ENCODE measurements at regions not wholly inside any gene's neighbourhood (a gene's known extent, or its start where the extent isn't known, plus 50 kb on each side); places are given as distances from the start of the nearest gene placed in this dataset.

DNA sequence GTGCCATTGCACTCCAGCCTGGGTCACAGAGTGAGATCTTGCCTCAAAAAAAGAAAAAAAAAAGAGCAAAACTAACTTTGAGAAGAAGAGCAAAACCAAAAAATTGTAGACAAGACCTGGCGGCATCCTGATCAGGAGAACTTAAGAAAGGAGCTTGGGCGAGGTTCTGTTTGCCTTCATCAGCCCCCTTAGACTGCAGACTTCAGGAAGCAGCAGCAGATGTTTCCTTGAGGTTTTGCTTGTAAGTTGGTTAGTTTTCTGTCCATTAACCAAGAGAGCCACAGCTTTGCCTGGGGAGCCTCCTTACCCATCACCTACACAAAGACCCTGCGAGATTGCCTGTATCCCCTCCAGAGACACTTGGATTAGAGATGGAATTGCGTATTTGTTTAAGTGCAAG is 189.0 kb downstream of the AACS start:
- Mint-ChIP-seq H3K9me3 (no peaks in the 10 kb centered on the region), H3K4me3 (no peak overlapping the region), H3K4me1 (peaks cover 23% of the 10 kb centered on the region), H3K27ac (no peak overlapping the region; the same call in 1 of the 2 replicates), H3K27me3 (ENCODE audit: insufficient read depth, low read depth, poor library complexity) (peaks cover 9% of the 10 kb centered on the region), H3K36me3 (ENCODE audit: low read depth) (peaks cover 52% of the 10 kb centered on the region)
- H3K36me3 ChIP-seq (ENCODE audit: insufficient read depth) = peaks cover 6% of the 10 kb centered on the region
- DNase-seq (ENCODE audit: low spot score) (no peak), ATAC-seq (no peak)
- H3K4me3 ChIP-seq = no peak overlapping the region
- peaks cover 18% of the 10 kb centered on the region for H3K4me1 ChIP-seq (ENCODE audit: insufficient read depth)
- H3K79me2 ChIP-seq (replicated peaks; ENCODE audit: insufficient read depth) = peaks cover 68% of the 10 kb centered on the region
- no peak overlapping the region for H3K27ac ChIP-seq (ENCODE audit: low read depth)
- TF ChIP-seq, protein P1, sequence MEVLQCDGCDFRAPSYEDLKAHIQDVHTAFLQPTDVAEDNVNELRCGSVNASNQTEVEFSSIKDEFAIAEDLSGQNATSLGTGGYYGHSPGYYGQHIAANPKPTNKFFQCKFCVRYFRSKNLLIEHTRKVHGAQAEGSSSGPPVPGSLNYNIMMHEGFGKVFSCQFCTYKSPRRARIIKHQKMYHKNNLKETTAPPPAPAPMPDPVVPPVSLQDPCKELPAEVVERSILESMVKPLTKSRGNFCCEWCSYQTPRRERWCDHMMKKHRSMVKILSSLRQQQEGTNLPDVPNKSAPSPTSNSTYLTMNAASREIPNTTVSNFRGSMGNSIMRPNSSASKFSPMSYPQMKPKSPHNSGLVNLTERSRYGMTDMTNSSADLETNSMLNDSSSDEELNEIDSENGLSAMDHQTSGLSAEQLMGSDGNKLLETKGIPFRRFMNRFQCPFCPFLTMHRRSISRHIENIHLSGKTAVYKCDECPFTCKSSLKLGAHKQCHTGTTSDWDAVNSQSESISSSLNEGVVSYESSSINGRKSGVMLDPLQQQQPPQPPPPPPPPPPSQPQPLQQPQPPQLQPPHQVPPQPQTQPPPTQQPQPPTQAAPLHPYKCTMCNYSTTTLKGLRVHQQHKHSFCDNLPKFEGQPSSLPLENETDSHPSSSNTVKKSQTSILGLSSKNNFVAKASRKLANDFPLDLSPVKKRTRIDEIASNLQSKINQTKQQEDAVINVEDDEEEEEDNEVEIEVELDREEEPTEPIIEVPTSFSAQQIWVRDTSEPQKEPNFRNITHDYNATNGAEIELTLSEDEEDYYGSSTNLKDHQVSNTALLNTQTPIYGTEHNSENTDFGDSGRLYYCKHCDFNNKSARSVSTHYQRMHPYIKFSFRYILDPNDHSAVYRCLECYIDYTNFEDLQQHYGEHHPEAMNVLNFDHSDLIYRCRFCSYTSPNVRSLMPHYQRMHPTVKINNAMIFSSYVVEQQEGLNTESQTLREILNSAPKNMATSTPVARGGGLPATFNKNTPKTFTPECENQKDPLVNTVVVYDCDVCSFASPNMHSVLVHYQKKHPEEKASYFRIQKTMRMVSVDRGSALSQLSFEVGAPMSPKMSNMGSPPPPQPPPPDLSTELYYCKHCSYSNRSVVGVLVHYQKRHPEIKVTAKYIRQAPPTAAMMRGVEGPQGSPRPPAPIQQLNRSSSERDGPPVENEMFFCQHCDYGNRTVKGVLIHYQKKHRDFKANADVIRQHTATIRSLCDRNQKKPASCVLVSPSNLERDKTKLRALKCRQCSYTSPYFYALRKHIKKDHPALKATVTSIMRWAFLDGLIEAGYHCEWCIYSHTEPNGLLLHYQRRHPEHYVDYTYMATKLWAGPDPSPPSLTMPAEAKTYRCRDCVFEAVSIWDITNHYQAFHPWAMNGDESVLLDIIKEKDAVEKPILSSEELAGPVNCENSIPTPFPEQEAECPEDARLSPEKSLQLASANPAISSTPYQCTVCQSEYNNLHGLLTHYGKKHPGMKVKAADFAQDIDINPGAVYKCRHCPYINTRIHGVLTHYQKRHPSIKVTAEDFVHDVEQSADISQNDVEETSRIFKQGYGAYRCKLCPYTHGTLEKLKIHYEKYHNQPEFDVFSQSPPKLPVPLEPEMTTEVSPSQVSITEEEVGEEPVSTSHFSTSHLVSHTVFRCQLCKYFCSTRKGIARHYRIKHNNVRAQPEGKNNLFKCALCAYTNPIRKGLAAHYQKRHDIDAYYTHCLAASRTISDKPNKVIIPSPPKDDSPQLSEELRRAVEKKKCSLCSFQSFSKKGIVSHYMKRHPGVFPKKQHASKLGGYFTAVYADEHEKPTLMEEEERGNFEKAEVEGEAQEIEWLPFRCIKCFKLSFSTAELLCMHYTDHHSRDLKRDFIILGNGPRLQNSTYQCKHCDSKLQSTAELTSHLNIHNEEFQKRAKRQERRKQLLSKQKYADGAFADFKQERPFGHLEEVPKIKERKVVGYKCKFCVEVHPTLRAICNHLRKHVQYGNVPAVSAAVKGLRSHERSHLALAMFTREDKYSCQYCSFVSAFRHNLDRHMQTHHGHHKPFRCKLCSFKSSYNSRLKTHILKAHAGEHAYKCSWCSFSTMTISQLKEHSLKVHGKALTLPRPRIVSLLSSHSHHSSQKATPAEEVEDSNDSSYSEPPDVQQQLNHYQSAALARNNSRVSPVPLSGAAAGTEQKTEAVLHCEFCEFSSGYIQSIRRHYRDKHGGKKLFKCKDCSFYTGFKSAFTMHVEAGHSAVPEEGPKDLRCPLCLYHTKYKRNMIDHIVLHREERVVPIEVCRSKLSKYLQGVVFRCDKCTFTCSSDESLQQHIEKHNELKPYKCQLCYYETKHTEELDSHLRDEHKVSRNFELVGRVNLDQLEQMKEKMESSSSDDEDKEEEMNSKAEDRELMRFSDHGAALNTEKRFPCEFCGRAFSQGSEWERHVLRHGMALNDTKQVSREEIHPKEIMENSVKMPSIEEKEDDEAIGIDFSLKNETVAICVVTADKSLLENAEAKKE (CRISPR knock-in tag; IDR thresholded peaks at IDR 0.05) = no peak
- TF ChIP-seq, protein P2, sequence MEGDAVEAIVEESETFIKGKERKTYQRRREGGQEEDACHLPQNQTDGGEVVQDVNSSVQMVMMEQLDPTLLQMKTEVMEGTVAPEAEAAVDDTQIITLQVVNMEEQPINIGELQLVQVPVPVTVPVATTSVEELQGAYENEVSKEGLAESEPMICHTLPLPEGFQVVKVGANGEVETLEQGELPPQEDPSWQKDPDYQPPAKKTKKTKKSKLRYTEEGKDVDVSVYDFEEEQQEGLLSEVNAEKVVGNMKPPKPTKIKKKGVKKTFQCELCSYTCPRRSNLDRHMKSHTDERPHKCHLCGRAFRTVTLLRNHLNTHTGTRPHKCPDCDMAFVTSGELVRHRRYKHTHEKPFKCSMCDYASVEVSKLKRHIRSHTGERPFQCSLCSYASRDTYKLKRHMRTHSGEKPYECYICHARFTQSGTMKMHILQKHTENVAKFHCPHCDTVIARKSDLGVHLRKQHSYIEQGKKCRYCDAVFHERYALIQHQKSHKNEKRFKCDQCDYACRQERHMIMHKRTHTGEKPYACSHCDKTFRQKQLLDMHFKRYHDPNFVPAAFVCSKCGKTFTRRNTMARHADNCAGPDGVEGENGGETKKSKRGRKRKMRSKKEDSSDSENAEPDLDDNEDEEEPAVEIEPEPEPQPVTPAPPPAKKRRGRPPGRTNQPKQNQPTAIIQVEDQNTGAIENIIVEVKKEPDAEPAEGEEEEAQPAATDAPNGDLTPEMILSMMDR (conservative IDR thresholded peaks at IDR 0.05; ENCODE audit: low read depth in 2 of 2) = no peak
- no peak for TF ChIP-seq STAT1 (IDR thresholded peaks at IDR 0.05; ENCODE audit: unreplicated experiment)
- no peak for TF ChIP-seq ZNF331 (CRISPR knock-in tag; IDR thresholded peaks at IDR 0.05; ENCODE audit: low read depth)
- TF ChIP-seq, protein P3, sequence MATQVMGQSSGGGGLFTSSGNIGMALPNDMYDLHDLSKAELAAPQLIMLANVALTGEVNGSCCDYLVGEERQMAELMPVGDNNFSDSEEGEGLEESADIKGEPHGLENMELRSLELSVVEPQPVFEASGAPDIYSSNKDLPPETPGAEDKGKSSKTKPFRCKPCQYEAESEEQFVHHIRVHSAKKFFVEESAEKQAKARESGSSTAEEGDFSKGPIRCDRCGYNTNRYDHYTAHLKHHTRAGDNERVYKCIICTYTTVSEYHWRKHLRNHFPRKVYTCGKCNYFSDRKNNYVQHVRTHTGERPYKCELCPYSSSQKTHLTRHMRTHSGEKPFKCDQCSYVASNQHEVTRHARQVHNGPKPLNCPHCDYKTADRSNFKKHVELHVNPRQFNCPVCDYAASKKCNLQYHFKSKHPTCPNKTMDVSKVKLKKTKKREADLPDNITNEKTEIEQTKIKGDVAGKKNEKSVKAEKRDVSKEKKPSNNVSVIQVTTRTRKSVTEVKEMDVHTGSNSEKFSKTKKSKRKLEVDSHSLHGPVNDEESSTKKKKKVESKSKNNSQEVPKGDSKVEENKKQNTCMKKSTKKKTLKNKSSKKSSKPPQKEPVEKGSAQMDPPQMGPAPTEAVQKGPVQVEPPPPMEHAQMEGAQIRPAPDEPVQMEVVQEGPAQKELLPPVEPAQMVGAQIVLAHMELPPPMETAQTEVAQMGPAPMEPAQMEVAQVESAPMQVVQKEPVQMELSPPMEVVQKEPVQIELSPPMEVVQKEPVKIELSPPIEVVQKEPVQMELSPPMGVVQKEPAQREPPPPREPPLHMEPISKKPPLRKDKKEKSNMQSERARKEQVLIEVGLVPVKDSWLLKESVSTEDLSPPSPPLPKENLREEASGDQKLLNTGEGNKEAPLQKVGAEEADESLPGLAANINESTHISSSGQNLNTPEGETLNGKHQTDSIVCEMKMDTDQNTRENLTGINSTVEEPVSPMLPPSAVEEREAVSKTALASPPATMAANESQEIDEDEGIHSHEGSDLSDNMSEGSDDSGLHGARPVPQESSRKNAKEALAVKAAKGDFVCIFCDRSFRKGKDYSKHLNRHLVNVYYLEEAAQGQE (IDR thresholded peaks at IDR 0.05; ENCODE audit: unreplicated experiment) = no peak
- TF ChIP-seq EZH2phosphoT487 (IDR thresholded peaks at IDR 0.05; ENCODE audit: unreplicated experiment) = no peak
- TF ChIP-seq ZNF114 (CRISPR knock-in tag; IDR thresholded peaks at IDR 0.05) = no peak
- no peak for TF ChIP-seq POLR2AphosphoS5 (IDR thresholded peaks at IDR 0.05; ENCODE audit: low read depth)
- TF ChIP-seq, protein P4, sequence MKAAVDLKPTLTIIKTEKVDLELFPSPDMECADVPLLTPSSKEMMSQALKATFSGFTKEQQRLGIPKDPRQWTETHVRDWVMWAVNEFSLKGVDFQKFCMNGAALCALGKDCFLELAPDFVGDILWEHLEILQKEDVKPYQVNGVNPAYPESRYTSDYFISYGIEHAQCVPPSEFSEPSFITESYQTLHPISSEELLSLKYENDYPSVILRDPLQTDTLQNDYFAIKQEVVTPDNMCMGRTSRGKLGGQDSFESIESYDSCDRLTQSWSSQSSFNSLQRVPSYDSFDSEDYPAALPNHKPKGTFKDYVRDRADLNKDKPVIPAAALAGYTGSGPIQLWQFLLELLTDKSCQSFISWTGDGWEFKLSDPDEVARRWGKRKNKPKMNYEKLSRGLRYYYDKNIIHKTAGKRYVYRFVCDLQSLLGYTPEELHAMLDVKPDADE (IDR thresholded peaks at IDR 0.05) = no peak
- TF ChIP-seq EZH2 (IDR thresholded peaks at IDR 0.05; ENCODE audit: low read depth, unreplicated experiment) = no peak
- TF ChIP-seq CREB1 (CRISPR knock-in tag; IDR thresholded peaks at IDR 0.05; ENCODE audit: low read depth) = no peak
- no peak for TF ChIP-seq JUNB (IDR thresholded peaks at IDR 0.05; ENCODE audit: unreplicated experiment)
- no peak for TF ChIP-seq NANOG (IDR thresholded peaks at IDR 0.05; ENCODE audit: borderline replicate concordance)
- peaks cover 14% of the 10 kb centered on the region; the same call in 1 of the 2 replicates for H4K20me1 ChIP-seq (replicated peaks; ENCODE audit: insufficient read depth)
- H3K4me2 ChIP-seq = 0 out of 2 replicates have a peak overlapping the region, but pooled peaks have one; percentile 26
- no peak overlapping the region for H2AFZ ChIP-seq
- H3K9me2 ChIP-seq (ENCODE audit: insufficient read depth) = peaks cover 4% of the 10 kb centered on the region; the same call in 1 of the 2 replicates
- H3K27me3 ChIP-seq (ENCODE audit: insufficient read depth) = no peaks in the 10 kb centered on the region
- H3F3A ChIP-seq (replicated peaks; ENCODE audit: low read depth) = no peaks in the 10 kb centered on the region
